Naive thymus-derived CD8-positive, alpha-beta T cell (primary cell): ENCODE measurements at regions not wholly inside any gene's neighbourhood (a gene's known extent, or its start where the extent isn't known, plus 50 kb on each side); places are given as distances from the start of the nearest gene placed in this dataset.

Source experiments
- ATAC-seq, 2 donors: fragments of 150-1000 bp; cut with Tn5 transposase in 1 of 2; sonication (Bioruptor Pico), chemical (Tn5 transposase) in 1 of 2; 1 replicate in 1 of 2; 2 replicates in 1 of 2; pipeline ENCODE4 v1.10.0; 2021; ENCODE audit warnings: mild to moderate bottlenecking in 2 of 2, moderate library complexity in 2 of 2
- POLR2A ChIA-PET: fragments of 350-600 bp; sonication (Branson Sonifier 250); formaldehyde crosslinking; loops from one replicate; lab custom pipeline; 2021; ENCODE audit warnings: antibody characterized with exemption; lab: Charles Lee
- DNase-seq, 10 donors: peaks; one replicate each; pipeline versions ENCODE4 v3.0.0 to v3.0.0-alpha.2; 2020 to 2022
- H3K27ac Mint-ChIP-seq, 10 donors: one replicate each; pipeline ENCODE4 v1.8.0; 2020 to 2022; ENCODE audit warnings: mild to moderate bottlenecking in 10 of 10, mixed read lengths in 10 of 10, moderate library complexity in 4 of 10, inconsistent platforms in 1 of 10
- H3K27me3 Mint-ChIP-seq, 5 donors: one replicate each; pipeline ENCODE4 v1.8.0; 2021 to 2022; ENCODE audit warnings: mixed read lengths in 5 of 5
- H3K36me3 Mint-ChIP-seq, 3 donors: one replicate each; pipeline ENCODE4 v1.8.0; 2020 to 2022; ENCODE audit warnings: mixed read lengths in 3 of 3, mild to moderate bottlenecking in 2 of 3, inconsistent platforms in 1 of 3
- H3K4me1 Mint-ChIP-seq, 4 donors: one replicate each; pipeline ENCODE4 v1.8.0; 2021 to 2022; ENCODE audit warnings: mixed read lengths in 4 of 4
- H3K4me3 Mint-ChIP-seq, 10 donors: one replicate each; pipeline ENCODE4 v1.8.0; 2020 to 2022; ENCODE audit warnings: mild to moderate bottlenecking in 10 of 10, mixed read lengths in 10 of 10, moderate library complexity in 6 of 10, inconsistent platforms in 1 of 10
- H3K9me3 Mint-ChIP-seq, 9 donors: one replicate each; pipeline ENCODE4 v1.8.0; 2020 to 2022; ENCODE audit warnings: mixed read lengths in 9 of 9, mild to moderate bottlenecking in 3 of 9, inconsistent platforms in 1 of 9, moderate library complexity in 1 of 9

DNA sequence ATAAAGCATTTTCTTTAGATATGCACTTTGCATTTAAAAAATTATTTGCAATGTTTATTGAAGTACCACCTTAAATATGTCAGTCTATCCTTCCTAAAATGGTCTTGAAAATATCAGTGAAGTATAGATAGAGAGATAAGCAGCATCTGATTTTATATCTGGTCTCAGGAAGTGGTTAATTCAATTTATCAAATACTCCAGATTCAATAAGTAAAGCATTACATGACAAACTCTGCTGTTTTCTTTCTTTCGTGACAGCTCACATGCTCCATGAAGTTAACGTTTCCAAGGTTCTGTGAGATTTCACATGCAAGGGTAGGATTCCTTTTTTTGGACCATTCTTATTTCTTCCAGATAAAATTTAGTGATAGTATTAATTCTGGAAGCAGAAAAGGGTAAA, 775.4 kb upstream of the ROBO1 start:
- ATAC-seq (no peak), DNase-seq (no peak)
- no peak overlapping the region for H3K27ac Mint-ChIP-seq
- no peaks in the 10 kb centered on the region for H3K4me1 Mint-ChIP-seq
- no peak overlapping the region for H3K4me3 Mint-ChIP-seq
- peaks cover 0 to 18% (median 4%) of the 10 kb centered on the region in 9 donors for H3K9me3 Mint-ChIP-seq
- no peaks in the 10 kb centered on the region for H3K27me3 Mint-ChIP-seq
- H3K36me3 Mint-ChIP-seq = no peaks in the 10 kb centered on the region
- POLR2A ChIA-PET = no interaction called here

GRCh38 chr3:80542456-80542855, 774.7 kb upstream of the ROBO1 start:
- POLR2A ChIA-PET = no interaction called here
- no peaks in the 10 kb centered on the region for H3K27me3 Mint-ChIP-seq
- no peaks in the 10 kb centered on the region for H3K4me1 Mint-ChIP-seq
- no peak for DNase-seq
- no peak overlapping the region for H3K4me3 Mint-ChIP-seq
- no peaks in the 10 kb centered on the region for H3K36me3 Mint-ChIP-seq
- no peak for ATAC-seq
- no peak overlapping the region for H3K27ac Mint-ChIP-seq
- H3K9me3 Mint-ChIP-seq = peaks cover 0 to 21% (median 8%) of the 10 kb centered on the region in 9 donors

DNA sequence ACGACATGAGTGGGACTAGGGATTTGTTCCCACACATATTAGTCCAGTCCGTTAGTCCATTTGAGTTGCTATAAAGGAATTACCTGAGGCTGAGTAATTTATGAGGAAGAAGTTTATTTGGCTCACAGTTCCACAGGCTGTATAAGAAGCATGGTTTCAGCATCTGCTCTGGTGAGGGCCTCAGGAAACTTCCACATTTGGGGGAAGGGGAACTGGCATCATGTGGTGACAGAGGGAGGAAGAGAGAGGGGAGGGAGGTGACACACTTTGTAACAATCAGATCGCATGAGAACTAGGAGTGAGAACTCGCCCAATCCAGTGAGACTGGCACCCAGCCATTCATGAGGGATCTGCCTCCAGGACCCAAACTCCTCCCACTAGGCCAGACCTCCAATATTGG, 769.9 kb upstream of the ROBO1 start:
- Mint-ChIP-seq H3K27me3 (no peaks in the 10 kb centered on the region), H3K9me3 (peaks cover 0 to 24% (median 7%) of the 10 kb centered on the region in 9 donors), H3K36me3 (no peaks in the 10 kb centered on the region), H3K27ac (no peak overlapping the region), H3K4me1 (no peaks in the 10 kb centered on the region), H3K4me3 (no peak overlapping the region)
- ATAC-seq (no peak), DNase-seq (no peak)
- POLR2A ChIA-PET = no interaction called here

DNA sequence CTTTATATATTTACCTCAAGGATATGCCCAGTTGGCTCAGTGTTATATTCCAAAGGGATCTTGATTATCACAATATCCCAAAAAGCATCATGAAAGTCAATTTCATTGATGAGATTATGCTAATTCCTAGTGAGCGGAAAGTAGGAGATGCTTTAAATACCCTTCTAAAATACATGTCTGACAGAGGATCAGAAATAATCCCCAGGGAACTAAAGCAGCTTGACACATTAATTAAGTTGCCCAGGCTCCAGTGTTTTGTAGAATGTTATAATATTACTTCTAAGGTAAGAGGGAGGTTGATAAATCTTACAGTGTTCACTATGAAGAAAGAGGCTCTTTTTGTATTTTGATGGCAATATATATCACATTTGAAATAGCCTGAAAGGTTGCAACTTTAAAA, 767.5 kb upstream of the ROBO1 start:
- H3K27ac Mint-ChIP-seq = no peak overlapping the region
- POLR2A ChIA-PET = no interaction called here
- no peaks in the 10 kb centered on the region for H3K36me3 Mint-ChIP-seq
- no peak for ATAC-seq
- H3K9me3 Mint-ChIP-seq = peaks cover 3 to 25% (median 9%) of the 10 kb centered on the region in 9 donors
- DNase-seq = no peak
- H3K4me1 Mint-ChIP-seq = no peaks in the 10 kb centered on the region
- no peak overlapping the region for H3K4me3 Mint-ChIP-seq
- H3K27me3 Mint-ChIP-seq = no peaks in the 10 kb centered on the region

DNA sequence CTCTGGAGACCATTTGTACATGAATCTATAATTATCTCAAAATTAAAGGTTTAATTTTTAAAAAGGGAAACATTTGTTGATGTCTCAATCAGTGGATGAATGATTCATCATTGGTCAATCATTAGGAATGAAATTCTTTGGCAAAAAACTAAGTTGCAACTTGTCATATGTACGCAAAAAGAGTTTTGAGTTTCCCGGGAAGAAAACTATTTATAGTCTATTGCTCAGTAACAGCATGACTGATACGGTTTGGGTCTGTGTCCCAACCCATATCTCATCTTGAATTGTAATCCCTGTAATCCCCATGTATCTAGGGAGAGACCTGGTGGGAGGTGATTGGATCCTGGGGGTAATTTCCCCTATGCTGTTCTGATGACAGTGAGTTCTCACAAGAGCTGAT, 765.8 kb upstream of the ROBO1 start:
- H3K27me3 Mint-ChIP-seq = no peaks in the 10 kb centered on the region
- H3K27ac Mint-ChIP-seq = no peak overlapping the region
- POLR2A ChIA-PET = no interaction called here
- H3K36me3 Mint-ChIP-seq = no peaks in the 10 kb centered on the region
- H3K4me1 Mint-ChIP-seq = no peaks in the 10 kb centered on the region
- DNase-seq = no peak
- H3K4me3 Mint-ChIP-seq = no peak overlapping the region
- no peak for ATAC-seq
- H3K9me3 Mint-ChIP-seq = peaks cover 3 to 21% (median 10%) of the 10 kb centered on the region in 9 donors

DNA sequence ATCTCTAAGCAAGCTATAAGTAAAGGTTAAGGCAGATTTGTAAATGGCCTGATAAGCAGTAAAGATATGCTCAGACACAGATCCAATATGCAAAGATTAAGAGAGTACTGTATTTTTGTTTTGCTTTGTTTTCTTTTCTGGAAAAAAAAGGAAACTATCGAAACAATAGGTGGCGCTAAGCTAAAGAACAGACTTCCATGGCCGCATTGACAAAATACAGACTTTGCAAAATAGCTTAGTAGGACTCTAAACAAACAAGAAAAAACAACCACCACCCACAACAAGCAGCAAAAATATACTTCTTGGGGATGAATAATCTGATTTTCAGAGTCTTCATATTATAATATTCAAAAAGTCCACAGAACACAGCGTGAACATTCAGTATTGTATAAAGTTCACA, 758.4 kb upstream of the ROBO1 start:
- no peaks in the 10 kb centered on the region for H3K27me3 Mint-ChIP-seq
- peaks cover 2 to 21% (median 11%) of the 10 kb centered on the region in 9 donors for H3K9me3 Mint-ChIP-seq
- H3K4me1 Mint-ChIP-seq = no peaks in the 10 kb centered on the region
- peaks cover 0 to 5% (median 0%) of the 10 kb centered on the region in 3 donors for H3K36me3 Mint-ChIP-seq
- POLR2A ChIA-PET = no interaction called here
- no peak overlapping the region for H3K27ac Mint-ChIP-seq
- DNase-seq (no peak), ATAC-seq (no peak)
- H3K4me3 Mint-ChIP-seq = no peak overlapping the region

- no peak overlapping the region for H3K4me3 Mint-ChIP-seq
- peaks cover 0 to 5% (median 0%) of the 10 kb centered on the region in 3 donors for H3K36me3 Mint-ChIP-seq
- H3K4me1 Mint-ChIP-seq = no peaks in the 10 kb centered on the region
- POLR2A ChIA-PET = no interaction called here
- no peaks in the 10 kb centered on the region for H3K27me3 Mint-ChIP-seq
- DNase-seq (no peak), ATAC-seq (no peak)
- H3K27ac Mint-ChIP-seq = no peak overlapping the region
- peaks cover 2 to 19% (median 8%) of the 10 kb centered on the region in 9 donors for H3K9me3 Mint-ChIP-seq
Measured at GRCh38 chr3:80521081-80521480, 753.3 kb upstream of the ROBO1 start.

- ATAC-seq (no peak), DNase-seq (no peak)
- Mint-ChIP-seq H3K4me1 (no peaks in the 10 kb centered on the region), H3K27ac (no peak overlapping the region), H3K9me3 (peaks cover 2 to 23% (median 8%) of the 10 kb centered on the region in 9 donors), H3K27me3 (no peaks in the 10 kb centered on the region), H3K36me3 (peaks cover 0 to 5% (median 0%) of the 10 kb centered on the region in 3 donors), H3K4me3 (no peak overlapping the region)
- POLR2A ChIA-PET = no interaction called here
Measured at GRCh38 chr3:80519436-80519835, 751.6 kb upstream of the ROBO1 start.

DNA sequence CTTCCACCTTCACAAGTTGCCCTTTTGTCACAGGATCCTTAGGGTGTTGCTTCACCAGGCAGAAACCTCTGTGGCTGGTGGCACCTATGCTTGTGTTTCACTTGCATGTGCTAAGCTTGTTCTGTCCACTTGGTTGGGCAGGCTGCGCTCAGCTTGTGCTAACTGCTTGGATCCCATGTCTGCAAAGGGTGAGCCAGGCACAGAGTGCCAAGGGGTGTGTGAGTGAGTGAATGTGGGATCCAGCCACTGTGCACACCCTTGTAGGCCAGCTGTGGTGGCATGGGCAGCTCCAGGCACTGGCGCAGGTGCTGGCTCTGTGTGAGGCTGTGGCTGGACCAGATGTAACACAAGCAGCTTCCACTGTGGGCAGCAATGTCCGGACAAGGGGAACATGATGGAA, 728.7 kb upstream of the ROBO1 start:
- Mint-ChIP-seq H3K27ac (no peak overlapping the region), H3K9me3 (peaks cover 0 to 28% (median 11%) of the 10 kb centered on the region in 9 donors), H3K27me3 (no peaks in the 10 kb centered on the region), H3K36me3 (peaks cover 0 to 4% (median 0%) of the 10 kb centered on the region in 3 donors), H3K4me3 (no peak overlapping the region), H3K4me1 (peaks cover 0 to 1% (median 0%) of the 10 kb centered on the region in 4 donors)
- ATAC-seq (no peak), DNase-seq (no peak)
- POLR2A ChIA-PET = no interaction called here

DNA sequence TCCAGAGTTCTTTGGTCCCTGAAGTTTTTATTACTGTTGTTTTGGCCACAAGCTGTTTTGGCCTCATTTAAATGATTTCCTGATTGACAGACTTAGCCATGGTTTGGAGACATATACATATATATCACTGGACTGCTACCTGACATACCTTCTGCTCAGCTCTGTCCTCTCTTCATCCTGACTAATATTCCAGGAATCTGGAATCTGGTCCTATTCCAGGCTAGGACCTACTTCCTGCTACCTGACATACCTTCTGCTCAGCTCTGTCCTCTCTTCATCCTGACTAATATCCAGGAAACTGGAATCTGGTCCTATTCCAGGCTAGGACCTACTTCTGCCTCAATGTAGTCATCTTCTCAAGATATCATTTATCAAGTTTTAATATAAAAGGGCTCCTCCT, 724.4 kb upstream of the ROBO1 start:
- no peaks in the 10 kb centered on the region for H3K36me3 Mint-ChIP-seq
- no peak for DNase-seq
- H3K4me3 Mint-ChIP-seq = no peak overlapping the region
- POLR2A ChIA-PET = no interaction called here
- no peaks in the 10 kb centered on the region for H3K27me3 Mint-ChIP-seq
- ATAC-seq = no peak
- peaks cover 0 to 1% (median 0%) of the 10 kb centered on the region in 4 donors for H3K4me1 Mint-ChIP-seq
- peaks cover 0 to 18% (median 4%) of the 10 kb centered on the region in 9 donors for H3K9me3 Mint-ChIP-seq
- H3K27ac Mint-ChIP-seq = no peak overlapping the region

DNA sequence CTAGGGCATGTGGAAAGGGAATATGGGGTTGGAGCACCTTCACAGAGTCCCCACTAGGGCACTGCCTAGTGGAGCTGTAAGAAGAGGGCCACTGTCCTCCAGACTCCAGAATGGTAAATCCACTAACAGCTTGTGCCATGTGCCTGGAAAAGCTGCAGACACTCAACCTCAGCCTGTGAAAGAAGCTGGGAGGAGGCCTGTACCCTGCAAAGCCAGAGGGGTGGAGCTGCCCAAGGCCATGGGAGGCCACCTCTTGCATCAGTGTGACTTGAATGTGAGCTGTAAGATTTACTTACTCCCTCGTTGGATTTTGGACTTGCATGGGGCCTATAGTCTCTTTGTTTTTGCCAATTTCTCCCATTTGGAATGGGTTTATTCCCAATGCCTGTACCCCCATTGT, 705.2 kb upstream of the ROBO1 start:
- no peaks in the 10 kb centered on the region for H3K27me3 Mint-ChIP-seq
- peaks cover 0 to 23% (median 4%) of the 10 kb centered on the region in 9 donors for H3K9me3 Mint-ChIP-seq
- no peaks in the 10 kb centered on the region for H3K4me1 Mint-ChIP-seq
- no peaks in the 10 kb centered on the region for H3K36me3 Mint-ChIP-seq
- DNase-seq (no peak), ATAC-seq (no peak)
- H3K4me3 Mint-ChIP-seq = no peak overlapping the region
- H3K27ac Mint-ChIP-seq = no peak overlapping the region
- POLR2A ChIA-PET = no interaction called here

DNA sequence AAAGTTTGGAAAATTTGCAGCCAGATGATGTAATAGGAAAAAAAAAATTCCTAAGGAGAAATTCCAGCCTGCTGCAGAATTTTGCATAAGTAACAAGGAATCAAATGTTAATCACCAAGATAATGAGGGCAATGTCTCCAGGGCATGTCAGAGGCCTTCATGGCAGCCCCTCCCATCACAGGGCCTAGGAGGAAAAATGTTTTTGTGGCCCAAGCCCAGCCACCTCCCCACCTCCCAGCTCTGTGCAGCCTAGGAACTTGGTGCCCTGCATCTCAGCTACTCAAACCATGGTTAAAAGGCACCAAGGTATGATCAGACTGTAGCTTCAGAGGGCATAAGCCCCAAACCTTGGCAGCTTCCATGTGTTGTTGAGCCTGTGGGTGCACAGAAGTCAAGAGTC, 704.7 kb upstream of the ROBO1 start:
- H3K9me3 Mint-ChIP-seq = peaks cover 0 to 22% (median 4%) of the 10 kb centered on the region in 9 donors
- H3K36me3 Mint-ChIP-seq = no peaks in the 10 kb centered on the region
- H3K27ac Mint-ChIP-seq = no peak overlapping the region
- H3K4me3 Mint-ChIP-seq = no peak overlapping the region
- POLR2A ChIA-PET = no interaction called here
- no peaks in the 10 kb centered on the region for H3K4me1 Mint-ChIP-seq
- DNase-seq (no peak), ATAC-seq (no peak)
- H3K27me3 Mint-ChIP-seq = no peaks in the 10 kb centered on the region

GRCh38 chr3:80470433-80470832, 702.6 kb upstream of the ROBO1 start:
- no peaks in the 10 kb centered on the region for H3K4me1 Mint-ChIP-seq
- no peak overlapping the region for H3K4me3 Mint-ChIP-seq
- ATAC-seq (no peak), DNase-seq (no peak)
- H3K36me3 Mint-ChIP-seq = no peaks in the 10 kb centered on the region
- POLR2A ChIA-PET = no interaction called here
- H3K9me3 Mint-ChIP-seq = peaks cover 0 to 25% (median 4%) of the 10 kb centered on the region in 9 donors
- H3K27me3 Mint-ChIP-seq = no peaks in the 10 kb centered on the region
- no peak overlapping the region for H3K27ac Mint-ChIP-seq

DNA sequence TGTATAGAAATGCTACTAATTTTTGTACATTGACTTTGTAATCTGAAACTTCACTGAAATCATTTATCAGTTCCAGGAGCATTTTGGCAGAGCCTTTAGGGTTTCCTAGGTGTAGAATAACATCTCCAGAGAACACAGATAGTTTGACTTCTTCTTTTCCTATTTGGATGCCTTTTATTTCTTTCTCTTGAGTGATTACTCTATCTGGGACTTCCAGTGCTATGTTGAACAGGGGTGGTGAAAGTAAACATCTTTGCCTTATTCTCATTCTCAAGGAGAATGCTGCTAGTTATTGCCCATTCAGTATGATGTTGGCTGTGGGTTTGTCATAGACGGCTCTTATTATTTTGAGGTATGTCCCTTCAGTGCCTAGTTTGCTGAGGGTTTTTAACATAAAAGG, 697.9 kb upstream of the ROBO1 start:
- Mint-ChIP-seq H3K27me3 (no peaks in the 10 kb centered on the region), H3K27ac (no peak overlapping the region), H3K4me3 (no peak overlapping the region), H3K36me3 (no peaks in the 10 kb centered on the region), H3K9me3 (peaks cover 0 to 31% (median 6%) of the 10 kb centered on the region in 9 donors), H3K4me1 (no peaks in the 10 kb centered on the region)
- POLR2A ChIA-PET = no interaction called here
- ATAC-seq (no peak), DNase-seq (no peak)
